ENCODE measurements at regions not wholly inside any gene's neighbourhood (a gene's known extent, or its start where the extent isn't known, plus 50 kb on each side); places are given as distances from the start of the nearest gene placed in this dataset.

GRCh38 chr13:50283017-50283416 is 267.8 kb downstream of the KCNRG start:
- DNase-seq (no peak), ATAC-seq (no peak)
- Mint-ChIP-seq H3K27ac (no peak overlapping the region), H3K4me3 (no peak overlapping the region), H3K9me3 (peaks cover under 1 to 12% (median 6%) of the 10 kb centered on the region in 11 donors), H3K4me1 (peaks cover 0 to 12% (median 0%) of the 10 kb centered on the region in 7 donors), H3K27me3 (peaks cover 0 to 32% (median 8%) of the 10 kb centered on the region in 5 donors), H3K36me3 (peaks cover 0 to 11% (median 4%) of the 10 kb centered on the region in 5 donors)
- peaks cover 0 to 9% of the 10 kb centered on the region in 2 donors for H3K4me1 ChIP-seq (ENCODE audit: control insufficient read depth in 2 of 2, insufficient read depth in 2 of 2, low read length in 2 of 2)
- intact Hi-C loops (cut with micrococcal nuclease), result no loop called here
- H3K4me3 ChIP-seq (ENCODE audit: low read length), result no peak overlapping the region
- ChIA-PET POLR2A (no interaction called here), CTCF (interaction anchor here (0.6 kb wide), 1 partner anchor 28 kb away, joined by 5 read pairs; no protein-coding TSS in a partner anchor)
- no peaks in the 10 kb centered on the region for H3K36me3 ChIP-seq (ENCODE audit: control insufficient read depth in 2 of 3, insufficient read depth in 3 of 3, low read length in 3 of 3)
- H3K27me3 ChIP-seq (ENCODE audit: control insufficient read depth in 2 of 2, insufficient read depth in 2 of 2, low read length in 2 of 2), result no peaks in the 10 kb centered on the region
- no peak overlapping the region for H3K27ac ChIP-seq (ENCODE audit: low read depth, low read length)
- H3K9me3 ChIP-seq (ENCODE audit: control insufficient read depth in 2 of 3, low read length in 3 of 3), result no peaks in the 10 kb centered on the region

GRCh38 chr13:50284540-50284939 is 269.3 kb downstream of the KCNRG start:
- Mint-ChIP-seq H3K4me1 (peaks cover 0 to 12% (median 0%) of the 10 kb centered on the region in 7 donors), H3K27ac (no peak overlapping the region), H3K27me3 (peaks cover 0 to 30% (median 8%) of the 10 kb centered on the region in 5 donors), H3K36me3 (peaks cover 0 to 11% (median 4%) of the 10 kb centered on the region in 5 donors), H3K9me3 (peaks cover 0 to 9% (median 6%) of the 10 kb centered on the region in 11 donors), H3K4me3 (no peak overlapping the region)
- ChIA-PET CTCF (no interaction called here), POLR2A (no interaction called here)
- Histone ChIP-seq H3K4me3 (ENCODE audit: low read length) (no peak overlapping the region), H3K27ac (ENCODE audit: low read depth, low read length) (no peak overlapping the region), H3K27me3 (ENCODE audit: control insufficient read depth in 2 of 2, insufficient read depth in 2 of 2, low read length in 2 of 2) (no peaks in the 10 kb centered on the region), H3K4me1 (ENCODE audit: control insufficient read depth in 2 of 2, insufficient read depth in 2 of 2, low read length in 2 of 2) (peaks cover 0 to 9% of the 10 kb centered on the region in 2 donors), H3K36me3 (ENCODE audit: control insufficient read depth in 2 of 3, insufficient read depth in 3 of 3, low read length in 3 of 3) (no peaks in the 10 kb centered on the region), H3K9me3 (ENCODE audit: control insufficient read depth in 2 of 3, low read length in 3 of 3) (no peaks in the 10 kb centered on the region)
- ATAC-seq (peak; percentile 31), DNase-seq (no peak)
- intact Hi-C loops (cut with micrococcal nuclease), result no loop called here

- no peak overlapping the region for H3K27ac Mint-ChIP-seq
- H3K27me3 Mint-ChIP-seq, result peaks cover 0 to 25% (median 8%) of the 10 kb centered on the region in 5 donors
- CTCF ChIA-PET, result no interaction called here
- peaks cover 0 to 9% of the 10 kb centered on the region in 2 donors for H3K4me1 ChIP-seq (ENCODE audit: control insufficient read depth in 2 of 2, insufficient read depth in 2 of 2, low read length in 2 of 2)
- no peaks in the 10 kb centered on the region for H3K36me3 ChIP-seq (ENCODE audit: control insufficient read depth in 2 of 3, insufficient read depth in 3 of 3, low read length in 3 of 3)
- no peak overlapping the region for H3K4me3 ChIP-seq (ENCODE audit: low read length)
- POLR2A ChIA-PET, result no interaction called here
- no peak overlapping the region for H3K4me3 Mint-ChIP-seq
- intact Hi-C loops (cut with micrococcal nuclease), result no loop called here
- H3K4me1 Mint-ChIP-seq, result peaks cover 0 to 12% (median 0%) of the 10 kb centered on the region in 7 donors
- ATAC-seq (no peak), DNase-seq (no peak)
- H3K27me3 ChIP-seq (ENCODE audit: control insufficient read depth in 2 of 2, insufficient read depth in 2 of 2, low read length in 2 of 2), result no peaks in the 10 kb centered on the region
- H3K27ac ChIP-seq (ENCODE audit: low read depth, low read length), result no peak overlapping the region
- H3K36me3 Mint-ChIP-seq, result peaks cover 0 to 11% (median 4%) of the 10 kb centered on the region in 5 donors
- peaks cover 0 to 9% (median 6%) of the 10 kb centered on the region in 11 donors for H3K9me3 Mint-ChIP-seq
- no peaks in the 10 kb centered on the region for H3K9me3 ChIP-seq (ENCODE audit: control insufficient read depth in 2 of 3, low read length in 3 of 3)
Measured at GRCh38 chr13:50285283-50285682, 270.0 kb downstream of the KCNRG start.

- no peak overlapping the region for H3K4me3 Mint-ChIP-seq
- ATAC-seq (no peak), DNase-seq (no peak)
- no peaks in the 10 kb centered on the region for H3K27me3 ChIP-seq (ENCODE audit: control insufficient read depth in 2 of 2, insufficient read depth in 2 of 2, low read length in 2 of 2)
- POLR2A ChIA-PET, result no interaction called here
- peaks cover 0 to 9% (median 6%) of the 10 kb centered on the region in 11 donors for H3K9me3 Mint-ChIP-seq
- no peaks in the 10 kb centered on the region for H3K9me3 ChIP-seq (ENCODE audit: control insufficient read depth in 2 of 3, low read length in 3 of 3)
- H3K36me3 ChIP-seq (ENCODE audit: control insufficient read depth in 2 of 3, insufficient read depth in 3 of 3, low read length in 3 of 3), result no peaks in the 10 kb centered on the region
- H3K27ac Mint-ChIP-seq, result no peak overlapping the region
- no peak overlapping the region for H3K27ac ChIP-seq (ENCODE audit: low read depth, low read length)
- CTCF ChIA-PET, result no interaction called here
- H3K4me1 ChIP-seq (ENCODE audit: control insufficient read depth in 2 of 2, insufficient read depth in 2 of 2, low read length in 2 of 2), result peaks cover 0 to 9% of the 10 kb centered on the region in 2 donors
- H3K4me1 Mint-ChIP-seq, result peaks cover 0 to 12% (median 0%) of the 10 kb centered on the region in 7 donors
- intact Hi-C loops (cut with micrococcal nuclease), result no loop called here
- H3K27me3 Mint-ChIP-seq, result peaks cover 0 to 22% (median 8%) of the 10 kb centered on the region in 5 donors
- no peak overlapping the region for H3K4me3 ChIP-seq (ENCODE audit: low read length)
- peaks cover 0 to 11% (median 4%) of the 10 kb centered on the region in 5 donors for H3K36me3 Mint-ChIP-seq
Measured at GRCh38 chr13:50286324-50286723, 271.1 kb downstream of the KCNRG start.

- Histone ChIP-seq H3K9me3 (ENCODE audit: control insufficient read depth in 2 of 3, low read length in 3 of 3) (no peaks in the 10 kb centered on the region), H3K4me3 (ENCODE audit: low read length) (no peak overlapping the region), H3K36me3 (ENCODE audit: control insufficient read depth in 2 of 3, insufficient read depth in 3 of 3, low read length in 3 of 3) (no peaks in the 10 kb centered on the region), H3K27ac (ENCODE audit: low read depth, low read length) (no peak overlapping the region), H3K4me1 (ENCODE audit: control insufficient read depth in 2 of 2, insufficient read depth in 2 of 2, low read length in 2 of 2) (no peaks in the 10 kb centered on the region), H3K27me3 (ENCODE audit: control insufficient read depth in 2 of 2, insufficient read depth in 2 of 2, low read length in 2 of 2) (no peaks in the 10 kb centered on the region)
- intact Hi-C loops (cut with micrococcal nuclease), result no loop called here
- CTCF ChIA-PET, result no interaction called here
- no peak overlapping the region for H3K4me3 Mint-ChIP-seq
- DNase-seq (no peak), ATAC-seq (peak; percentile 63)
- H3K9me3 Mint-ChIP-seq, result peaks cover 0 to 3% (median 0%) of the 10 kb centered on the region in 11 donors
- POLR2A ChIA-PET, result interaction anchor here (0.6 kb wide), 1 partner anchor 214 kb away, joined by 4 read pairs; no protein-coding TSS in a partner anchor
- peaks cover 0 to 11% (median 0%) of the 10 kb centered on the region in 5 donors for H3K27me3 Mint-ChIP-seq
- peaks cover 0 to 7% (median 0%) of the 10 kb centered on the region in 7 donors for H3K4me1 Mint-ChIP-seq
- peaks cover 0 to 2% (median 0%) of the 10 kb centered on the region in 5 donors for H3K36me3 Mint-ChIP-seq
- H3K27ac Mint-ChIP-seq, result no peak overlapping the region
Measured at GRCh38 chr13:50290186-50290585, 274.9 kb downstream of the KCNRG start.

GRCh38 chr13:50291611-50292010 is 276.4 kb downstream of the KCNRG start:
- no peaks in the 10 kb centered on the region for H3K9me3 ChIP-seq (ENCODE audit: control insufficient read depth in 2 of 3, low read length in 3 of 3)
- H3K36me3 Mint-ChIP-seq, result no peaks in the 10 kb centered on the region
- H3K27ac ChIP-seq (ENCODE audit: low read depth, low read length), result no peak overlapping the region
- H3K27me3 ChIP-seq (ENCODE audit: control insufficient read depth in 2 of 2, insufficient read depth in 2 of 2, low read length in 2 of 2), result no peaks in the 10 kb centered on the region
- no peak for DNase-seq
- no peak overlapping the region for H3K4me3 Mint-ChIP-seq
- H3K9me3 Mint-ChIP-seq, result peaks cover 0 to 3% (median 0%) of the 10 kb centered on the region in 11 donors
- intact Hi-C loops (cut with micrococcal nuclease), result no loop called here
- no peak overlapping the region for H3K4me3 ChIP-seq (ENCODE audit: low read length)
- H3K27me3 Mint-ChIP-seq, result peaks cover 0 to 14% (median 0%) of the 10 kb centered on the region in 5 donors
- H3K4me1 Mint-ChIP-seq, result peaks cover 0 to 6% (median 0%) of the 10 kb centered on the region in 7 donors
- ChIA-PET CTCF (no interaction called here), POLR2A (no interaction called here)
- no peaks in the 10 kb centered on the region for H3K4me1 ChIP-seq (ENCODE audit: control insufficient read depth in 2 of 2, insufficient read depth in 2 of 2, low read length in 2 of 2)
- no peaks in the 10 kb centered on the region for H3K36me3 ChIP-seq (ENCODE audit: control insufficient read depth in 2 of 3, insufficient read depth in 3 of 3, low read length in 3 of 3)
- no peak for ATAC-seq
- H3K27ac Mint-ChIP-seq, result no peak overlapping the region

GRCh38 chr13:50292081-50292480 is 276.8 kb downstream of the KCNRG start:
- H3K27ac ChIP-seq (ENCODE audit: low read depth, low read length), result no peak overlapping the region
- no peaks in the 10 kb centered on the region for H3K36me3 ChIP-seq (ENCODE audit: control insufficient read depth in 2 of 3, insufficient read depth in 3 of 3, low read length in 3 of 3)
- intact Hi-C loops (cut with micrococcal nuclease), result no loop called here
- no peaks in the 10 kb centered on the region for H3K4me1 ChIP-seq (ENCODE audit: control insufficient read depth in 2 of 2, insufficient read depth in 2 of 2, low read length in 2 of 2)
- H3K4me3 ChIP-seq (ENCODE audit: low read length), result no peak overlapping the region
- no peak overlapping the region for H3K4me3 Mint-ChIP-seq
- H3K36me3 Mint-ChIP-seq, result no peaks in the 10 kb centered on the region
- ChIA-PET CTCF (no interaction called here), POLR2A (no interaction called here)
- peaks cover 0 to 6% (median 0%) of the 10 kb centered on the region in 7 donors for H3K4me1 Mint-ChIP-seq
- DNase-seq, result no peak
- no peaks in the 10 kb centered on the region for H3K9me3 ChIP-seq (ENCODE audit: control insufficient read depth in 2 of 3, low read length in 3 of 3)
- peaks cover 0 to 18% (median 0%) of the 10 kb centered on the region in 5 donors for H3K27me3 Mint-ChIP-seq
- no peaks in the 10 kb centered on the region for H3K27me3 ChIP-seq (ENCODE audit: control insufficient read depth in 2 of 2, insufficient read depth in 2 of 2, low read length in 2 of 2)
- ATAC-seq, result no peak
- H3K9me3 Mint-ChIP-seq, result peaks cover 0 to 3% (median 0%) of the 10 kb centered on the region in 11 donors
- H3K27ac Mint-ChIP-seq, result no peak overlapping the region

Data from naive thymus-derived CD4-positive, alpha-beta T cell (primary cell).